ENCODE measurements at regions not wholly inside any gene's neighbourhood (a gene's known extent, or its start where the extent isn't known, plus 50 kb on each side); places are given as distances from the start of the nearest gene placed in this dataset.

- no peak overlapping the region for H3K27ac Mint-ChIP-seq (ENCODE audit: unreplicated experiment)
Measured at GRCh38 chr15:26455828-26456227, 317.0 kb downstream of the GABRB3 start.

GRCh38 chr15:26453914-26454313 lies 319.0 kb downstream of the GABRB3 start:
- TF ChIP-seq, protein P1, sequence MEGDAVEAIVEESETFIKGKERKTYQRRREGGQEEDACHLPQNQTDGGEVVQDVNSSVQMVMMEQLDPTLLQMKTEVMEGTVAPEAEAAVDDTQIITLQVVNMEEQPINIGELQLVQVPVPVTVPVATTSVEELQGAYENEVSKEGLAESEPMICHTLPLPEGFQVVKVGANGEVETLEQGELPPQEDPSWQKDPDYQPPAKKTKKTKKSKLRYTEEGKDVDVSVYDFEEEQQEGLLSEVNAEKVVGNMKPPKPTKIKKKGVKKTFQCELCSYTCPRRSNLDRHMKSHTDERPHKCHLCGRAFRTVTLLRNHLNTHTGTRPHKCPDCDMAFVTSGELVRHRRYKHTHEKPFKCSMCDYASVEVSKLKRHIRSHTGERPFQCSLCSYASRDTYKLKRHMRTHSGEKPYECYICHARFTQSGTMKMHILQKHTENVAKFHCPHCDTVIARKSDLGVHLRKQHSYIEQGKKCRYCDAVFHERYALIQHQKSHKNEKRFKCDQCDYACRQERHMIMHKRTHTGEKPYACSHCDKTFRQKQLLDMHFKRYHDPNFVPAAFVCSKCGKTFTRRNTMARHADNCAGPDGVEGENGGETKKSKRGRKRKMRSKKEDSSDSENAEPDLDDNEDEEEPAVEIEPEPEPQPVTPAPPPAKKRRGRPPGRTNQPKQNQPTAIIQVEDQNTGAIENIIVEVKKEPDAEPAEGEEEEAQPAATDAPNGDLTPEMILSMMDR (IDR thresholded peaks at IDR 0.05; ENCODE audit: partially characterized antibody, unreplicated experiment) = no peak
- no peak overlapping the region for H3K4me3 Mint-ChIP-seq (ENCODE audit: unreplicated experiment)
- no peak for DNase-seq
- peaks cover 3% of the 10 kb centered on the region for H3K9me3 Mint-ChIP-seq (ENCODE audit: unreplicated experiment)
- H3K27me3 Mint-ChIP-seq (ENCODE audit: unreplicated experiment) = no peaks in the 10 kb centered on the region
- no peak overlapping the region for H3K27ac Mint-ChIP-seq (ENCODE audit: unreplicated experiment)
- H3K36me3 Mint-ChIP-seq (ENCODE audit: unreplicated experiment) = peaks cover 4% of the 10 kb centered on the region
- no peaks in the 10 kb centered on the region for H3K4me1 Mint-ChIP-seq (ENCODE audit: low read depth, unreplicated experiment)

More at GRCh38 chr15:26455828-26456227, 317.0 kb downstream of the GABRB3 start:
- TF ChIP-seq, protein P1 (IDR thresholded peaks at IDR 0.05; ENCODE audit: partially characterized antibody, unreplicated experiment) = no peak
- no peak for DNase-seq
- no peak overlapping the region for H3K4me3 Mint-ChIP-seq (ENCODE audit: unreplicated experiment)
- peaks cover 5% of the 10 kb centered on the region for H3K9me3 Mint-ChIP-seq (ENCODE audit: unreplicated experiment)
- no peaks in the 10 kb centered on the region for H3K27me3 Mint-ChIP-seq (ENCODE audit: unreplicated experiment)
- peaks cover 4% of the 10 kb centered on the region for H3K36me3 Mint-ChIP-seq (ENCODE audit: unreplicated experiment)
- no peaks in the 10 kb centered on the region for H3K4me1 Mint-ChIP-seq (ENCODE audit: low read depth, unreplicated experiment)

- Mint-ChIP-seq H3K36me3 (ENCODE audit: unreplicated experiment) (no peaks in the 10 kb centered on the region), H3K4me3 (ENCODE audit: unreplicated experiment) (no peak overlapping the region), H3K27ac (ENCODE audit: unreplicated experiment) (no peak overlapping the region), H3K9me3 (ENCODE audit: unreplicated experiment) (no peaks in the 10 kb centered on the region), H3K27me3 (ENCODE audit: unreplicated experiment) (no peaks in the 10 kb centered on the region), H3K4me1 (ENCODE audit: low read depth, unreplicated experiment) (no peaks in the 10 kb centered on the region)
- TF ChIP-seq, protein P1 (IDR thresholded peaks at IDR 0.05; ENCODE audit: partially characterized antibody, unreplicated experiment) = no peak
- DNase-seq = no peak
Measured at GRCh38 chr15:26451995-26452394, 320.9 kb downstream of the GABRB3 start.

DNA sequence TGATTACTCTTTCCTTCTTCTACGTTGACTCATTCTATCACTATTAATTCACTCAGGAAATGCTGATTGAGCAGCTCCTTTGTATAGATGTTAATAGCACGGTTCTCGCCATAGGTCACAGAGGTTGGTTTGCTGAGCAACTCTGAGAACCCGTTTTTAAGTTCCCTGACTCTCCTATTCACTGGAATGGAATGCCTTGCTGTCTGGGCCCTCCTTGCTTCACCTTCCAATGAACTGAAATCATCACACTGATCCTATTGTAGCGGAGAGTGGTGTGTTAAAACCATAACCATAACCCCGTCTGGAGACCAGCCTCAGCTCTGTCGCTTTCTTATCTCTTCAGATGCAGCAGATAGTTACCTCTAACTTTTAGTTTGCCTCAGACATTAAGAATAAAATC lies 323.6 kb downstream of the GABRB3 start:
- Mint-ChIP-seq H3K9me3 (ENCODE audit: unreplicated experiment) (no peaks in the 10 kb centered on the region), H3K4me1 (ENCODE audit: low read depth, unreplicated experiment) (no peaks in the 10 kb centered on the region), H3K36me3 (ENCODE audit: unreplicated experiment) (no peaks in the 10 kb centered on the region), H3K27ac (ENCODE audit: unreplicated experiment) (no peak overlapping the region), H3K4me3 (ENCODE audit: unreplicated experiment) (no peak overlapping the region), H3K27me3 (ENCODE audit: unreplicated experiment) (no peaks in the 10 kb centered on the region)
- no peak for DNase-seq
- TF ChIP-seq, protein P1 (IDR thresholded peaks at IDR 0.05; ENCODE audit: partially characterized antibody, unreplicated experiment) = no peak

GRCh38 chr15:26443321-26443720 lies 329.5 kb downstream of the GABRB3 start:
- H3K27me3 Mint-ChIP-seq (ENCODE audit: unreplicated experiment) = peaks cover 1% of the 10 kb centered on the region
- no peaks in the 10 kb centered on the region for H3K36me3 Mint-ChIP-seq (ENCODE audit: unreplicated experiment)
- H3K4me3 Mint-ChIP-seq (ENCODE audit: unreplicated experiment) = no peak overlapping the region
- TF ChIP-seq, protein P1 (IDR thresholded peaks at IDR 0.05; ENCODE audit: partially characterized antibody, unreplicated experiment) = no peak
- no peaks in the 10 kb centered on the region for H3K9me3 Mint-ChIP-seq (ENCODE audit: unreplicated experiment)
- no peaks in the 10 kb centered on the region for H3K4me1 Mint-ChIP-seq (ENCODE audit: low read depth, unreplicated experiment)
- H3K27ac Mint-ChIP-seq (ENCODE audit: unreplicated experiment) = no peak overlapping the region
- no peak for DNase-seq
